ENCODE measurements at regions not wholly inside any gene's neighbourhood (a gene's known extent, or its start where the extent isn't known, plus 50 kb on each side); places are given as distances from the start of the nearest gene placed in this dataset.

DNA sequence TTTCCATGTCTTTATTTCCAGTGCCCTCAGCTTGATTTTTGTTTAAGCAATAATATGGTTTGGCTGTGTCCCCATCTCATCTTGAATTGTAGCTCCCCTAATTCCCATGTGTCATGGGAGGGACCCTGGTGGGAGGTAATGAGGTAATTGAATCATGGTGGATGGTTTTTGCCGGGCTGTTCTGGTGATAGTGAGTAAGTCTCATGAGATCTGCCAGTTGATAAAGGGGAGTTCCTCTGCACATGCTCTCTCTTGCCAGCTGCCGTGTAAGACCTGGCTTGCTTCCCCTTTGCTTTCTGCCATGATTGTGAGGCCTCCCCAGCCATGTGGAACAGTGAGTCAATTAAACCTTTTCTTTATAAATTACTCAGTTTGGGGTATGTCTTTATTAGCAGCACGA is 559.6 kb upstream of the ADAMTS5 start:
- DNase-seq (ENCODE audit: low read depth, low spot score) (no peak), FAIRE-seq (no peak)
- Histone ChIP-seq H4K20me1 (ENCODE audit: control insufficient read depth, extremely low read depth, insufficient read depth, low read length) (no peaks in the 10 kb centered on the region), H2AFZ (ENCODE audit: control insufficient read depth, low read length) (no peak overlapping the region), H3K4me2 (ENCODE audit: control insufficient read depth, extremely low read depth, insufficient read depth, low read depth, low read length) (no peak overlapping the region), H3K9me1 (ENCODE audit: control insufficient read depth, extremely low read depth, insufficient read depth, low read length) (no peaks in the 10 kb centered on the region), H3K4me3 (ENCODE audit: control insufficient read depth in 2 of 3, extremely low read depth in 1 of 3, insufficient read depth in 2 of 3, low read depth in 1 of 3, low read length in 3 of 3) (no peak overlapping the region), H3K9me3 (ENCODE audit: control insufficient read depth, low read depth, low read length) (no peaks in the 10 kb centered on the region), H3K79me2 (ENCODE audit: control insufficient read depth, insufficient read depth, low read length) (no peaks in the 10 kb centered on the region), H3K36me3 (ENCODE audit: control insufficient read depth in 2 of 2, extremely low read depth in 1 of 2, insufficient read depth in 2 of 2, low read length in 2 of 2) (no peaks in the 10 kb centered on the region), H3K4me1 (ENCODE audit: control insufficient read depth, extremely low read depth, insufficient read depth, low read length) (no peaks in the 10 kb centered on the region), H3K9ac (ENCODE audit: control insufficient read depth, extremely low read depth, insufficient read depth, low read length) (no peak overlapping the region), H3K27ac (ENCODE audit: control insufficient read depth, insufficient read depth, low read length) (no peak overlapping the region), H3K27me3 (ENCODE audit: control insufficient read depth, extremely low read depth, insufficient read depth, low read length) (no peaks in the 10 kb centered on the region)
- dilution Hi-C loops (cut with MboI; ENCODE audit: extremely low pct_ligation_motif_present, low sequenced_read_pairs) = no loop called here
- TF ChIP-seq EZH2 (IDR thresholded peaks at IDR 0.05; ENCODE audit: low read length) = no peak
- TF ChIP-seq, protein P1, sequence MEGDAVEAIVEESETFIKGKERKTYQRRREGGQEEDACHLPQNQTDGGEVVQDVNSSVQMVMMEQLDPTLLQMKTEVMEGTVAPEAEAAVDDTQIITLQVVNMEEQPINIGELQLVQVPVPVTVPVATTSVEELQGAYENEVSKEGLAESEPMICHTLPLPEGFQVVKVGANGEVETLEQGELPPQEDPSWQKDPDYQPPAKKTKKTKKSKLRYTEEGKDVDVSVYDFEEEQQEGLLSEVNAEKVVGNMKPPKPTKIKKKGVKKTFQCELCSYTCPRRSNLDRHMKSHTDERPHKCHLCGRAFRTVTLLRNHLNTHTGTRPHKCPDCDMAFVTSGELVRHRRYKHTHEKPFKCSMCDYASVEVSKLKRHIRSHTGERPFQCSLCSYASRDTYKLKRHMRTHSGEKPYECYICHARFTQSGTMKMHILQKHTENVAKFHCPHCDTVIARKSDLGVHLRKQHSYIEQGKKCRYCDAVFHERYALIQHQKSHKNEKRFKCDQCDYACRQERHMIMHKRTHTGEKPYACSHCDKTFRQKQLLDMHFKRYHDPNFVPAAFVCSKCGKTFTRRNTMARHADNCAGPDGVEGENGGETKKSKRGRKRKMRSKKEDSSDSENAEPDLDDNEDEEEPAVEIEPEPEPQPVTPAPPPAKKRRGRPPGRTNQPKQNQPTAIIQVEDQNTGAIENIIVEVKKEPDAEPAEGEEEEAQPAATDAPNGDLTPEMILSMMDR (optimal IDR thresholded peaks at IDR 0.05 in 1 of 3, IDR thresholded peaks at IDR 0.05 in 1 of 3, conservative IDR thresholded peaks at IDR 0.05 in 1 of 3; ENCODE audit: extremely low read depth in 1 of 3, insufficient read depth in 2 of 3, low read length in 3 of 3) = no peak

DNA sequence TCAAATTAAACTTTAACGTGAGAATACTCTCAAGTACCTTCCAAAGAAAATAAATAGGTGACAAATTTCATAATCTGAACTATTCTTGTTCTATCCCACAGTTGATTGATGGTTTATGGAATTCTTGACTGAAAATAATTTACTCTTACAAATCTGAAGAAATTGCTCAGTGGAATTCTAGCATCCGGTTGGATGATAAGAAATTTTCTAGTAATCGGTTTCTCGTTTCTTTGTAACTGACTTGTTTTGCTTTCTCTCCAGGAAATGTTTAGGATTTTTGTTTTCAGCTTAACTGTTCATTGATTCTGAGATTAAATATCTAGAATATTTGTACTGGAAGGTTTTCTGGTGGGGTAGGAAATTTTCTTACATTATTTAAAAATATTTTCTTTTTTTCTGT is 558.9 kb upstream of the ADAMTS5 start:
- FAIRE-seq (no peak), DNase-seq (ENCODE audit: low read depth, low spot score) (no peak)
- no peaks in the 10 kb centered on the region for H3K27me3 ChIP-seq (ENCODE audit: control insufficient read depth, extremely low read depth, insufficient read depth, low read length)
- H3K9ac ChIP-seq (ENCODE audit: control insufficient read depth, extremely low read depth, insufficient read depth, low read length) = no peak overlapping the region
- no peaks in the 10 kb centered on the region for H3K36me3 ChIP-seq (ENCODE audit: control insufficient read depth in 2 of 2, extremely low read depth in 1 of 2, insufficient read depth in 2 of 2, low read length in 2 of 2)
- H3K79me2 ChIP-seq (ENCODE audit: control insufficient read depth, insufficient read depth, low read length) = no peaks in the 10 kb centered on the region
- no peak overlapping the region for H3K4me3 ChIP-seq (ENCODE audit: control insufficient read depth in 2 of 3, extremely low read depth in 1 of 3, insufficient read depth in 2 of 3, low read depth in 1 of 3, low read length in 3 of 3)
- H3K9me3 ChIP-seq (ENCODE audit: control insufficient read depth, low read depth, low read length) = no peaks in the 10 kb centered on the region
- no peak overlapping the region for H3K27ac ChIP-seq (ENCODE audit: control insufficient read depth, insufficient read depth, low read length)
- no peak overlapping the region for H2AFZ ChIP-seq (ENCODE audit: control insufficient read depth, low read length)
- no peak overlapping the region for H3K4me2 ChIP-seq (ENCODE audit: control insufficient read depth, extremely low read depth, insufficient read depth, low read depth, low read length)
- no peaks in the 10 kb centered on the region for H3K9me1 ChIP-seq (ENCODE audit: control insufficient read depth, extremely low read depth, insufficient read depth, low read length)
- H3K4me1 ChIP-seq (ENCODE audit: control insufficient read depth, extremely low read depth, insufficient read depth, low read length) = no peaks in the 10 kb centered on the region
- dilution Hi-C loops (cut with MboI; ENCODE audit: extremely low pct_ligation_motif_present, low sequenced_read_pairs) = no loop called here
- no peak for TF ChIP-seq EZH2 (IDR thresholded peaks at IDR 0.05; ENCODE audit: low read length)
- TF ChIP-seq, protein P1 (optimal IDR thresholded peaks at IDR 0.05 in 1 of 3, IDR thresholded peaks at IDR 0.05 in 1 of 3, conservative IDR thresholded peaks at IDR 0.05 in 1 of 3; ENCODE audit: extremely low read depth in 1 of 3, insufficient read depth in 2 of 3, low read length in 3 of 3) = no peak
- no peaks in the 10 kb centered on the region for H4K20me1 ChIP-seq (ENCODE audit: control insufficient read depth, extremely low read depth, insufficient read depth, low read length)
